SK-N-SH (cell line): ENCODE measurements at regions not wholly inside any gene's neighbourhood (a gene's known extent, or its start where the extent isn't known, plus 50 kb on each side); places are given as distances from the start of the nearest gene placed in this dataset.

ENCODE experiments used
- CTCF ChIA-PET: fragments of 300-600, 350-600 bp; formaldehyde crosslinking; extraction: SDS; loops from one replicate; lab custom pipeline; 2021; lab: Yijun Ruan, JAX
- POLR2A ChIA-PET: fragments of 350-600 bp; sonication (Branson Sonifier 250); formaldehyde crosslinking; extraction: SDS; loops from one replicate; lab custom pipeline; 2020; ENCODE audit warnings: antibody characterized with exemption, inconsistent platforms; lab: Yijun Ruan, JAX
- DNase-seq: peaks from one replicate; pipeline ENCODE4 v3.0.0; 2012
- H2AFZ ChIP-seq: fragments of 200-600 bp; sonication (generic); 2 replicates; pipeline ENCODE4 v1.8.1; 2016; ENCODE audit warnings: antibody characterized with exemption, mild to moderate bottlenecking, low read depth
- H3F3A ChIP-seq: fragments of 200-600 bp; sonication (generic); replicated peaks from 2 replicates; pipeline ENCODE3; 2016; ENCODE audit warnings: antibody characterized with exemption, mild to moderate bottlenecking; ENCODE audit not compliant: insufficient read depth
- H3K27ac ChIP-seq, 2 experiments: fragments of 200-500 bp in 1 of 2; fragments of 200-600 bp in 1 of 2; sonication (Bioruptor generic) in 1 of 2; sonication (generic), shearing (Covaris generic) in 1 of 2; 2 replicates each; pipeline versions ENCODE4 v1.5.1 to v1.6.1; 2014 to 2016; ENCODE audit warnings: low read depth in 2 of 2, inconsistent platforms in 1 of 2, low read length in 1 of 2, mild to moderate bottlenecking in 1 of 2, mixed read lengths in 1 of 2
- H3K27me3 ChIP-seq: fragments of 200-600 bp; sonication (generic), shearing (Covaris generic); 2 replicates; pipeline ENCODE4 v1.6.1; 2016; ENCODE audit warnings: mixed run types; ENCODE audit not compliant: insufficient read depth
- H3K36me3 ChIP-seq, 2 experiments: fragments of 200-500 bp in 1 of 2; fragments of 200-600 bp in 1 of 2; sonication (Bioruptor generic) in 1 of 2; sonication (generic) in 1 of 2; replicated peaks in 1 of 2; 2 replicates each; pipeline versions ENCODE3 to v1.5.1; 2014 to 2016; ENCODE audit warnings: low read length in 1 of 2, mild to moderate bottlenecking in 1 of 2; ENCODE audit not compliant: insufficient read depth in 2 of 2, control insufficient read depth in 1 of 2
- H3K4me1 ChIP-seq, 2 experiments: fragments of 200-500 bp in 1 of 2; fragments of 200-600 bp in 1 of 2; sonication (Bioruptor generic) in 1 of 2; sonication (generic), shearing (Covaris generic) in 1 of 2; 2 replicates each; pipeline versions ENCODE4 v1.5.1 to v1.6.1; 2014 to 2016; ENCODE audit warnings: low read depth in 1 of 2, low read length in 1 of 2, mixed run types in 1 of 2; ENCODE audit not compliant: insufficient read depth in 2 of 2, control insufficient read depth in 1 of 2
- H3K4me2 ChIP-seq: fragments of 200-600 bp; sonication (generic), shearing (Covaris generic); 2 replicates; pipeline ENCODE4 v1.6.1; 2017; ENCODE audit warnings: mixed run types
- H3K4me3 ChIP-seq, 2 experiments: fragments of 200-500 bp in 1 of 2; fragments of 200-600 bp in 1 of 2; sonication (Bioruptor generic) in 1 of 2; sonication (generic), shearing (Covaris generic) in 1 of 2; 2 replicates each; pipeline versions ENCODE4 v1.5.1 to v1.8.1; 2014 to 2016; ENCODE audit warnings: low read depth in 2 of 2, inconsistent platforms in 1 of 2, low read length in 1 of 2, mild to moderate bottlenecking in 1 of 2, mixed read lengths in 1 of 2, moderate library complexity in 1 of 2
- H3K79me2 ChIP-seq: fragments of 200-600 bp; sonication (generic); 2 replicates; pipeline ENCODE4 v1.8.1; 2017; ENCODE audit warnings: mild to moderate bottlenecking; ENCODE audit not compliant: insufficient read depth
- H3K9ac ChIP-seq: fragments of 200-600 bp; sonication (generic); 2 replicates; pipeline ENCODE4 v1.6.1; 2017; ENCODE audit warnings: mixed run types
- H3K9me2 ChIP-seq: fragments of 200-600 bp; sonication (generic); 2 replicates; pipeline ENCODE4 v1.6.1; 2017; ENCODE audit warnings: mixed run types
- H3K9me3 ChIP-seq: fragments of 200-600 bp; sonication (generic); 2 replicates; pipeline ENCODE4 v1.6.1; 2017; ENCODE audit warnings: mixed run types, mild to moderate bottlenecking, moderate library complexity
- H4K20me1 ChIP-seq: fragments of 200-600 bp; sonication (generic); 2 replicates; pipeline ENCODE4 v1.6.1; 2017; ENCODE audit warnings: mild to moderate bottlenecking, mixed run types; ENCODE audit not compliant: insufficient read depth
- CTCF ChIP-seq: fragments of 200-600 bp; sonication (generic); IDR thresholded peaks from 2 replicates; pipeline ENCODE4 v1.6.1; 2017; ENCODE audit warnings: antibody characterized with exemption, mild to moderate bottlenecking, moderate library complexity
- ELF1 ChIP-seq: IDR thresholded peaks from 2 replicates; pipeline ENCODE4 v1.4.0; 2012
- EP300 ChIP-seq, 2 experiments: IDR thresholded peaks; 2 replicates each; pipeline versions ENCODE4 v1.4.0 to v1.6.1; 2012; ENCODE audit warnings: borderline replicate concordance in 1 of 2, low read depth in 1 of 2, low read length in 1 of 2
- FOXJ3 ChIP-seq: sonication (generic); formaldehyde crosslinking; IDR thresholded peaks from 2 replicates; pipeline ENCODE4 v1.5.1; 2020; ENCODE audit warnings: mild to moderate bottlenecking, missing genetic modification reagents
- GABPA ChIP-seq: IDR thresholded peaks from 2 replicates; pipeline ENCODE4 v1.4.0; 2012; ENCODE audit warnings: low read depth, mild to moderate bottlenecking
- GATA2 ChIP-seq: sonication (generic); formaldehyde crosslinking; IDR thresholded peaks from 2 replicates; pipeline ENCODE4 v1.5.0; 2020; ENCODE audit warnings: mild to moderate bottlenecking, missing genetic modification reagents
- IRF3 ChIP-seq: fragments of 150-350 bp; IDR thresholded peaks from 2 replicates; pipeline ENCODE4 v1.6.1; 2016; ENCODE audit warnings: mild to moderate bottlenecking, low read depth, low read length
- JUND ChIP-seq: IDR thresholded peaks from 2 replicates; pipeline ENCODE4 v1.4.0; 2012
- MAX ChIP-seq: IDR thresholded peaks from 2 replicates; pipeline ENCODE4 v1.4.0; 2012; ENCODE audit warnings: low read depth
- MEF2A ChIP-seq: IDR thresholded peaks from 2 replicates; pipeline ENCODE4 v1.4.0; 2012; ENCODE audit warnings: low read depth, borderline replicate concordance
- NRF1 ChIP-seq: IDR thresholded peaks from 2 replicates; pipeline ENCODE4 v1.6.1; 2012; ENCODE audit warnings: low read depth, mild to moderate bottlenecking, low read length
- PBX3 ChIP-seq: IDR thresholded peaks from 2 replicates; pipeline ENCODE4; 2012
- REST ChIP-seq: IDR thresholded peaks from 2 replicates; pipeline ENCODE4 v1.6.1; 2012; ENCODE audit warnings: mild to moderate bottlenecking, low read depth, low read length, moderate library complexity
- RFX5 ChIP-seq: IDR thresholded peaks from 2 replicates; pipeline ENCODE4 v1.6.1; 2012; ENCODE audit warnings: mild to moderate bottlenecking, improper control_type of control experiment, low read length
- RXRA ChIP-seq: IDR thresholded peaks from 2 replicates; pipeline ENCODE4 v1.4.0; 2012; ENCODE audit warnings: low read depth, mild to moderate bottlenecking, borderline replicate concordance
- SIN3A ChIP-seq: IDR thresholded peaks from 2 replicates; pipeline ENCODE4 v1.6.1; 2012; ENCODE audit warnings: low read depth, mild to moderate bottlenecking, low read length, moderate library complexity, borderline replicate concordance
- SMC3 ChIP-seq: IDR thresholded peaks from 2 replicates; pipeline ENCODE4 v1.6.1; 2012; ENCODE audit warnings: low read depth, low read length, improper control_type of control experiment
- TCF12 ChIP-seq: IDR thresholded peaks from 2 replicates; pipeline ENCODE4 v1.4.0; 2012
- TEAD4 ChIP-seq: IDR thresholded peaks from 2 replicates; pipeline ENCODE4 v1.4.0; 2012; ENCODE audit warnings: mild to moderate bottlenecking, borderline replicate concordance; ENCODE audit not compliant: insufficient read depth
- YY1 ChIP-seq: IDR thresholded peaks from 2 replicates; pipeline ENCODE4 v1.4.0; 2012; ENCODE audit warnings: low read depth, mild to moderate bottlenecking

GRCh38 chr11:105398636-105399035, 211.2 kb upstream of the GRIA4 start:
- Histone ChIP-seq H3K4me2 (no peak overlapping the region), H3K4me3 (no peak overlapping the region), H2AFZ (no peak overlapping the region), H3K9me3 (peaks cover 4% of the 10 kb centered on the region; the same call in 1 of the 2 replicates), H4K20me1 (no peaks in the 10 kb centered on the region), H3K9me2 (no peaks in the 10 kb centered on the region), H3K4me1 (peaks cover 0 to 3% of the 10 kb centered on the region in 2 experiments; a peak in 3 of 4 replicates), H3K9ac (no peak overlapping the region), H3K27ac (no peak overlapping the region), H3K36me3 (no peaks in the 10 kb centered on the region), H3K27me3 (no peaks in the 10 kb centered on the region), H3K79me2 (no peaks in the 10 kb centered on the region), H3F3A (no peaks in the 10 kb centered on the region)
- ChIA-PET POLR2A (no interaction called here), CTCF (no interaction called here)
- TF ChIP-seq RXRA = no peak
- no peak for TF ChIP-seq PBX3
- TF ChIP-seq SMC3 = no peak
- no peak for TF ChIP-seq MEF2A
- no peak for TF ChIP-seq TCF12
- no peak for TF ChIP-seq RFX5
- no peak for TF ChIP-seq REST
- TF ChIP-seq IRF3 = no peak
- TF ChIP-seq EP300 (IDR thresholded peaks at IDR 0.05; ENCODE audit: borderline replicate concordance in 1 of 2, low read depth in 1 of 2, low read length in 1 of 2) = no peak
- TF ChIP-seq JUND = no peak
- TF ChIP-seq GATA2 (CRISPR knock-in tag) = no peak
- TF ChIP-seq SIN3A = no peak
- no peak for TF ChIP-seq ELF1
- no peak for TF ChIP-seq TEAD4
- TF ChIP-seq GABPA = no peak
- TF ChIP-seq YY1 = no peak
- TF ChIP-seq MAX = no peak
- TF ChIP-seq NRF1 = no peak
- no peak for TF ChIP-seq CTCF
- no peak for TF ChIP-seq FOXJ3 (CRISPR knock-in tag)
- no peak for DNase-seq
